NCI-H2227 (cell line): ENCODE measurements at regions not wholly inside any gene's neighbourhood (a gene's known extent, or its start where the extent isn't known, plus 50 kb on each side); places are given as distances from the start of the nearest gene placed in this dataset.

Experiments used
- DNase-seq: peaks from one replicate; lab custom pipeline; 2025; ENCODE audit not compliant: unreplicated experiment; lab: John Stamatoyannopoulos, UW

- no peak for DNase-seq
These were observed 375.6 kb downstream of the BCKDHB start for GRCh38 chr6:80482056-80482455.

GRCh38 chr6:80480421-80481157 lies 374.1 kb downstream of the BCKDHB start:
- no peak for DNase-seq

DNA sequence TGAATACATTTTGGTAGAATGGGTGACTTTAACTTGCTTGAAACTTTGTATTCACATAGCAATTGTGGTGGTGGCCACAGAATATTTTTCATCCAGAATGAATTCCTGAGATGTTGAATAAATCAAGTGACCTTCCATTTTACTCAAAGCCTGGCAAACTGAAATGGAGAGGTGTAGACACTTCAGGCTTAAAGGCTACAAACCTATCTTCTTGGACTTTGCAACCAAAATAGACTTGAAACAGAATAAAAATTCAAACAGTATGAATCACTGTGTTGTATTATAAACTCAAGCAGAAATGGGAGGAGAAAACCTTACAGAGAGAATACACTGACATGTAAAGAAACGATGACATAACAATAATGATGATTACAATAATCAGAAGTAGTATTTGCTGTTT lies 371.6 kb downstream of the BCKDHB start:
- DNase-seq, result no peak

DNA sequence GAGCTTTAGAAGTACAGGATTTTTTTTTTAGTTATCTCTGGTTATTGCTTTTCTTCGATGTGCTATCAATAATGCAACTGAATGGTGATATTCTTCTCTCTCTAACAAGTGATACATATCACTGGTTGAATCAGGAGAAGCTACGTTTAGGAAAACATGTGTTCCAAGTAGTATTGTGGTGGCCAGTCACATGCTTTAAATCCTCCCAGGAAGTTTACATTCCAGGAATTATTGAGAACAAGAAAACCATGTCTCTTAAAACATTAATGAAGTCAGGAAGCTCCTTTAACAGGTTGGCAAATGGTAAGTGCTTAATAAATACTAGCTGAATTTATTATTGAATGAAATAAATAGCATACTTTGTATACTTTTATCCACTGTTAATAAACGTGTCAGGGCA lies 371.1 kb downstream of the BCKDHB start:
- no peak for DNase-seq

DNA sequence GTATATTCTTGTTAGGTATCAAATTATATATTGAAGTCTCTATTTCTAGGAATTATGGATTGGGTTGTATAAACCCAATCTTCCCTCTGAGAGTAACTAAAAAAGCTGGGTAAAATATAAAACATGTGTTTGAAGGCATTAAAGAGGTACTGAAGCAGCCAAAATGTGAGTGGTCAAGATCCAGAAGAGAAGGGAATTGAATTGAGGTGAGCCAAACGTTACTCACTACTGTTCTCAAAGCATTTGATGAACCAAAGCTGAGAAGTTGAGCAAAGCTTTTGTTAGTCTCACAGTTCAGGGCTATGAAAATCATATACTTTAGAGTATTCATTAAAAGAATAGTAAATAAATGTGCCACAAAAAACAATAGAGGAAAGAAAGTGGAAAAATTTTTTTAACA lies 365.8 kb downstream of the BCKDHB start:
- DNase-seq, result no peak

- no peak for DNase-seq
These were observed 363.5 kb downstream of the BCKDHB start for GRCh38 chr6:80469977-80470376.

GRCh38 chr6:80468398-80468797 lies 361.9 kb downstream of the BCKDHB start:
- DNase-seq, result no peak

DNA sequence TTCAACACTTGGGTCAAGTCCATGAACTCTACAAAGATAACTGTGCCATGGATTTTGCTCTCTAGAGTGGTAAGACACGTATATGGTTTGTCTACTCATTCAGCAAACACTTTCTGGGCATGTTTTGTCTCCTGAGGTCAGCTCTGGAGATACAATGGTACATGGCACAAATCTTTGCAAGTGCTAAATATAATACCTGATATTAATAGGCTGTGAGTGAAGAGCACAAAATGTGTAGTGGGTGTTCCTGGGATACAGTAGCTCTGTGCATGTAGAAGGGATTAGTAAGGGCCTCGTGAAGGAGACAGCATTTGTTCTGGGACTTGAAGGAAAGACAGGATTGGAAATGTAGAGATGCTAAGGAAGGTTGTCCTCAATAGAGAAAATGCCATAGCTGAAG lies 360.9 kb downstream of the BCKDHB start:
- no peak for DNase-seq

- no peak for DNase-seq
These were observed 360.5 kb downstream of the BCKDHB start for GRCh38 chr6:80466981-80467380.

DNA sequence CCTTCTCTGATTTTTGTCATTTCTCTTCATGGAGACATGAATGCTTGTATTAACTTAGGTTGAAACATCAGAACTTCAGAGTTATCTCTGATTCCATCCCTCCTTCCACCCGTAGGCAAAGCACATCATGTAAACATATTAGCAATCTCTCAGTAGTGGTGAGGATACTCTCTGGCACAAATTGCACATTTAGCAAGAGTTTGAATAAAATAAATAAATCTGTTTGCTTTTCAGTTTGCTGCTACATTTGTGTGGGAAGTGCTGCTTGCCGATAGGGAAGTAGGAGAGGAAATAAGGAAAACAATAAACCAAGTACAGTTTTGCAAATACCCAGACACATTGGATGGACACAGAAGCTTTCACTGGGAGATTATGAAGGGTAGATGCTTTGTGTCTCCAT lies 359.0 kb downstream of the BCKDHB start:
- DNase-seq, result no peak

DNA sequence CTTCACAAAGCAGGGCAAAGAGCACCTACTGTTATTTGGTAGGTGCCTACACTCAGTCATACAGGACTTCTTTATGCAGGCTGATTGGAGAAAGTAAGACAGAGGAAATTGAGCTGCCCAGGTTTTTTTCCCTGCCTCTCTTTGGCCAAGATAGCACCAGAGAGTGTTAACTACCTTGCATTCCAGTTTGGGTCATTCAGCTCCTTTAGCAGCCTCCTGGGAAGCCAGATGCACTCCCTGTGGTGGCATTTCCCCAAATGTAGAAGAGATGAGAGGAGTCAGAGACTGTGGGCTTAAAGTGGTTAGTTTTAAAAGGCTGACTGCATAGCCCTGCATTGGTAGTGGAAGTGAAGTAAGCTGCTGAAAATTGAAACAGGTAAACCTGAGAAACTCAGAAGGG lies 358.4 kb downstream of the BCKDHB start:
- DNase-seq, result no peak

DNA sequence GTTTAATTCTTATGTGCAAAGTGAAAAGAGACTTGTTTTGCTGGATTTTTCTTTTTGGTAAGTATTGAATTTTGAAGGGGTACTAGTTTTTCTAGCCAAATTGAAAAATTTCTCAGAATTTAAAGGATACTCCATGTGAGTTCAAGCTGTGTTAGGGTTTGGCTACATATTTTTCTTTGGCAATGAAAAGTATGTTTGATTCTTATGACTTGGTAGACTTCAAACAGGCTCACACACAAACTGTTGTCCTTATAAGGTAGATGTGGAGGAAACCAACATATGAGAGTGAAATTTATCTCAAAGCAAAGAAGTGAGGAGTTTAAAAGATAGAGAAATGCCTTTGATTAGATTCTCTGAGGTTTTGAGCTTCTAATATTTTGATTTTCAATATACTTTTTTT lies 356.7 kb downstream of the BCKDHB start:
- no peak for DNase-seq

GRCh38 chr6:80460257-80460865 lies 353.9 kb downstream of the BCKDHB start:
- no peak for DNase-seq

DNA sequence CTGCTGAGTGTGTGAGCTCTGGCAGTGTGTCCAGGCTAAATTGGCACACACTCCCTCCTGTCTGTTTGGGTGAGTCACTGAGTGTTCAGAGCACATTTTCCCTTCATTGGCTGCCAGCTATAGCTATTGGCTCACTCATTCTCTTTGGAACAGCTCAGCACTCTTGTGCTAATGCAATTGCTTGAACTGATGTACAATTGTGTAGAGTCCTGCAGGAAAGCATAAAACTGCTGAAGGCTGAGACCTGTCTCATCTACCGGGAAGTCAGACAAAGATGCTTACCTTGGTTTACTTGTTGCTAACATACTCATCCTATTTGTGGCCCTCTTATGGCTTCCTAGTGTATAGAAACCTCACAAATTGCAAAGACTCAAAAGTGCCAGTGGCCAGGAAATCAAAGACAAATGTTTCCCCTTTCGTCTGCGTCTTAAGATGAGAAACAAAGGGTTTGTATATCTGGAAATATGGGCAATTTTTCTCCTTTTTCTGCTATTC lies 351.0 kb downstream of the BCKDHB start:
- DNase-seq, result no peak

DNA sequence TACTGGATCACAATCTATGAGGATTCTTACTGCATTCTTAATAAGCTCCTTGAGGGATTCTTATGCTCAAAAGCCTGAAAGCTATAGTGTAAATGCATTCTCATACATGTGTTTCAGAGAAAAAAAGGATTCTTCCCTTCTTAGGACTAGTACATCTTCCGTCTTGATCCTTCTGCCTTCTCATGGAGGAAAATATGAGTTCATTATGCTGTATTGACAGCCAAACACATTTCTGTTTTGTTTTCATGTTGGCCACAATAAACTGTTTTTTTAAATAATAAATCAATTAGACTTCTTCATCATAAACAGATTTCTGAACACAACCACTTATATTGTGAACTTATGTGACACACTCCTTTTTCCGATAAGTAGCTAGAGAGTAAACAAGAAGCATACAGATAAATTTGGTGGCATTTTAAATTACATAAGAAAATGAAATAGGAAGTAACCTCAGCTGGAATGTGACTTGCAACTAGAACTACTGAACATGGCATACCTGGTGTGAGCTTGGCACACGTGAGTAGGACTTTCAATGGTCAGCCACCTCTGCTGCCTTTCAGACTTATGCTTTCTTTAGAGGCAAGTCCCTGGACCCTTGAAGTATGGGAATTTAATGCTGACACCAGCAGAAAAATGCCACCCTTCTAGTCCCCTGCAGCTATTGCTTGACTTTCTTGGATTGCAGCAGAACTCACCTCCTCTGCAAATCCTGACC lies 350.4 kb downstream of the BCKDHB start:
- DNase-seq, result no peak

GRCh38 chr6:80454661-80455365 lies 348.3 kb downstream of the BCKDHB start:
- DNase-seq, result no peak

GRCh38 chr6:80454197-80454596 lies 347.7 kb downstream of the BCKDHB start:
- DNase-seq, result no peak

- DNase-seq, result no peak
These were observed 343.3 kb downstream of the BCKDHB start for GRCh38 chr6:80449726-80450125.

- DNase-seq, result no peak
These were observed 340.1 kb downstream of the BCKDHB start for GRCh38 chr6:80446454-80447045.

DNA sequence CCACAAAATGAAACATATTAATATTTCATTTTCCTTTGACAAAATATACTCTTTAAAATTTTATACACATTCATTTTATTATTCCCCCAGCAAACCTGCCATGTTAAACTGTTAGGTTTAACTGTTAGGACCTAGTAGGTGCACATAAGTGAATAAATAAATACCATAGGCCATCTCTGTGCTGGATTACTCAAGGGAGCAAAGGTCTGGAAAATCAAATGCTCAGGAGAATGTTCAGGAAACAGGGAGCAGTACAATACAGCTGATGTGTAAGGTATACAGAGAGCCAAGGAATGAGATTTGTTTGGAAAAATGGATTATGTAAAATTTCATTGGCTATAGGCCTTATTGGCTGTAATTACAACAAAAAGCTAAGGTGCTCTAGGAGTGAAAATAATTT lies 339.3 kb downstream of the BCKDHB start:
- no peak for DNase-seq

DNA sequence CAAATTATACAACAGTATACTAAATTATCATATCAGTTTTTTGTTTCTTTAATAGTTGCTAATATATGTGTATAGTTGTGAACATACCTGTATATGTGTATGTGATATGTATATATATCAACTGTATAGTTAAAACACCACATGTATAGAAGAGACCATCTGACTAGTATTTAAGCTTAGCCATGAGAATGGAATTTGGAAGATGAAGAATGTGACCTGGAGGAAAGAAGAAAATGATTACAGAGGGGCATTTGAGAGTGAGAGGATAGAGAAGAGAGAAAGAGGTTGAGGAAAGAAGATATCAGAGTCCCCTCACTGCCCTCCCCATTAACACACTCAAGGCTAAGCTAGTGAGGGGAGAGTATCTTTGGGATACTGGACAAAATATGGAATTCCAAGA lies 335.9 kb downstream of the BCKDHB start:
- no peak for DNase-seq
